Lung microvascular endothelial cell (primary cell): ENCODE measurements at regions not wholly inside any gene's neighbourhood (a gene's known extent, or its start where the extent isn't known, plus 50 kb on each side); places are given as distances from the start of the nearest gene placed in this dataset.
"Not testable (repeated sequence)": the region's sequence is repeated elsewhere in the genome, so short reads cannot be mapped to it uniquely, and the experiment has no call there.

ENCODE experiments used
- DNase-seq, 2 donors: peaks; one replicate each; pipeline versions ENCODE4 v3.0.0 to v3.0.0-alpha.2; 2010; ENCODE audit warnings: low read depth in 2 of 2

DNA sequence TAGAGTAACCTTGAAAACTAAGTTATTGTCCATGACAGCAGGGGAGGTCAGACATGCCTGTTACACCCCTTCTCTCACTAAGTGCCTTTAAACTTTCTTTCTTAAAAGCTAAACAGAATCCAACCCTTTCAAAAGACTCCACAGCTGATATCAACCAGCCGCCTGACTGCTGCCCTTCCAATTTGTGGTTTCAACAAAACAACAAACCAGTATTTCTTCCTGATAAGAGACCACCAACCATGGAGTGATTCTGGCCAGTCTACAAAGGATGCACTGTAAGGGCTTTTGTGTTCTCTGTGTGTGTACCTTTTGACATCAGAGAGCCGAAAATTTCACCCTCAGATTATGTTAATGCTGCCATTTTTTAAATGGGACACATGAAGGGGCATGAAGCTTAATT lies 1204.2 kb downstream of the ROBO2 start:
- no peak for DNase-seq

DNA sequence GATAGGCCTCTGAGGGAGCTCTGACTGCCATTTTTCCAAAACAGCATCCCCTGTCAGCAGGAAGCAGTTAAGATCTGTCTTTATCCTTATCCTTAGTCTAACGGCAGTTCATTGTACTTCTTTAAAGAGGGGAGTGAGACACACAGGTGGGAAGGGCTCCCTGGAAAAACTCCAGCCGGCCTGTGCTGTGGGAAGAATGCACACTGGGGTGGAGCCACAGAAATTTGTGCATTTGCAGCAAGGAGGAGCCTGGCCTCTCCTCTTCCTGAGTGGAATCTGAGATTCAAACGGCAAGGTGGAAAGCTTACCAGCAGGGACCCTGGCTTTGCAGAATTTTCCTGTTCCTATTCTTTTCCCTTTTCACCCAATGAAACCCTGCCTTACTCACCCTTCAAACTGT lies 1209.4 kb downstream of the ROBO2 start:
- DNase-seq, result no peak

DNA sequence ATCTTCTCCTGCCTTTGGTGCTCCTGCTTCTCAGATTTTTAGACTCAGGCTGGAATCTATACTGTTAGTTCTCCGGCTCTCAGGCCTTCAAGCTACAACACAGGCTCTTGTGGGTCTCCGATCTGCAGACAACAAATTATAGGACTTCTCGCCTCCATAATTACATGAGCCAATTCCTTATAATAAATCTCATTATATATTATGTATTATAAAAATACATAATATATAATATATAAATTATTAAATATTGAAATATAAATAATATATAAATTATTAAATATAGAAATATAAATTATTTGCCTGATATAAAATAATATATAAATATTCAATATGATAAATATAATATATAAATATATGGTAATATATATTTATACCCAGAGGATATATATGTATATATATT lies 1214.0 kb downstream of the ROBO2 start:
- no peak for DNase-seq

DNA sequence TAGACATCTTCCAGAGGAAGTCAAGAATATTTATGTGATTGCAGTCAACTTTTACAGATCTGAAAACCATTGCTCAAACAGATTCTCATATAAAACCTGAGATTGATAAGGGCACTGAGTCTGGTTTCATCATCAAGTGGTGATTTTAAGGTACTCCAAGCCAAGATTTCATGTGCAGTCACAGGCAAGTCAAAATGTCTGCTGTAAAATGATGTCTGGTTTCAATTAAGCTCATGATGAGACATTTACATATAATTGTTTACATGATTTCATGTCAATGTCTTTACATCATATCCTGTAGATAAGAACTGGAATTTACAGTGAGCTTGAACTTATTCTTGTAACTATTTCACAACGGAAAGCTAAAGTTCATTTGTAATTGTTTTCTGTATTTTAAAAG lies 1215.5 kb downstream of the ROBO2 start:
- no peak for DNase-seq

DNA sequence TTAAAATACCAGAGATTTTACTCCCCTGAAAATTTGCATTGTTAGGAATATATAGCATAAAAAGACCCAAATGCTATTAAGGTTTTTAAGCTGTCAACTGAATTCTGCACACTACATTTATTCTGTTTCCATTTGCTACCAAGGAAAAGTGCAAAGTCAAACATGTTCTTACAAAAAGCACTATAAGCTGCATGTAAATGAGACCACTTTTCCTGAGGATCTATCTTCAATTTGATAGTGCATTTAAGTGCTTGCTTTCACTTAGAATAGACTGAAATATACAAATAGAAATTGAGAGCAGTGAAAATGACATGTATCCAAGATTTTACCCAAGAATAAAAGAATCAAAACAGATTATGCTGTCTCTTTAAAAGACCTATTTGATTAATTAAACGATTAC lies 1216.2 kb downstream of the ROBO2 start:
- no peak for DNase-seq

DNA sequence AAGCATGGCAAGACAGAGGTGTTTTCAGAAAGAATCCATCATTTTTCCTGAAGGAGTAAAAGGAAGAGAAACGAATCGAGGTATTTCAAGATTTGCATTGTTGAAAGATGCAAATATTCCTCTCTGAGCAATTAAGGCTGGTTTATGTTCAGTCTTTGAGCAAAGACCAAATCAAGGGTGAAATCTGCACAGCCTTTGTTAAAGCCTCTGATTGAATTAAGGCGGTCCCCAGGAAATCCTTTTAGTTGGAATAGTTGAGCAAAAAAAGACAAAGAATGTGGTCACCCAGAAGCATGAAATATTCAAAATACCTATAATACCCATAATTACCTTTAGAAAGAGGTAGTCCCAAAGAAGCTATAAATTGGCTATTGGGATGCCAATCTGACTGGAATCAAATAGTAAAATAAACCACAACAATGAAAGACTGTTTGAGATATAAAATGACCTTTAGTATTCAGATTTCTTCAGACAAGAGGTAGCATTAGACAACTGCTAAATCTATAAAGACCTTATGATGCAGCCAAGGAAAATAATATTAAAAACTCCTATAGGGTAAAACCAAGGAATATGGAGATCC lies 1218.1 kb downstream of the ROBO2 start:
- DNase-seq, result no peak

DNA sequence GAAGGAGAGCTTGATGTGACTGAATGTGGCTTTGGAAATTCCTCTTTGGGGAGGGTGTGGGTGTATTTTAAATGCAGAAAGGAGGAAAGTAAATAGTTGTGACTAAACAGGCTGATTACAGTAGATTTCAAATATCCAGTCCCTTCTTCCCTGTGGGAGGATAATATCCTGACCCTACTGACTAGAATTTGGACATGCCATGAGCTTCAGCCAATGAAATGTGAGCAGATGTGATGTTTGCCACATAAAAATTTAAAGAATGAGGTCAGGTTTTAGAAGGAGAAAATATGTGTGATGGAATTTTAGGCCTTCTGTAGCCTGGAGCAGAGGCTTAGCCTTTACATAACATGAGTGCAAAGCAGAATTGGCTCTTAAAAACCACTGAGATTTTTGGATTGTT lies 1218.9 kb downstream of the ROBO2 start:
- no peak for DNase-seq

DNA sequence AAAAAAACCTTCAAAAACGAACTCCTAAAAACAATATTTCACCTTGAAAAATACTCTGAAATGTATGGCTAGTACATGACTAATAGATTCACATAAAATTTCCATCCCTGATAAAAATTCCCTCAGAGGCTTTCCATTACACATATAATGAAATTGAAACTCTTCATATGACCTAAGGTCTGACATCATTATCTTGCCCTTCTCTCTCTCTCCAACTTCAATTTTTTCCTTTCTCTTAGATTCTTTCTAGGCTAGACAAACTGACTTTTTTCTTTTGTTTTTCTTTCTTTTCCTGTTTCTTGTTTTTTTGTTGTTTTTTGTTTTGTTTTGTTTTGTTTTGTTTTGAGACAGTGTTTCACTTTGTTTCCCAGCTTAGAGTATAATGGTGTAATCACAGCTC lies 1220.5 kb downstream of the ROBO2 start:
- DNase-seq, result no peak

DNA sequence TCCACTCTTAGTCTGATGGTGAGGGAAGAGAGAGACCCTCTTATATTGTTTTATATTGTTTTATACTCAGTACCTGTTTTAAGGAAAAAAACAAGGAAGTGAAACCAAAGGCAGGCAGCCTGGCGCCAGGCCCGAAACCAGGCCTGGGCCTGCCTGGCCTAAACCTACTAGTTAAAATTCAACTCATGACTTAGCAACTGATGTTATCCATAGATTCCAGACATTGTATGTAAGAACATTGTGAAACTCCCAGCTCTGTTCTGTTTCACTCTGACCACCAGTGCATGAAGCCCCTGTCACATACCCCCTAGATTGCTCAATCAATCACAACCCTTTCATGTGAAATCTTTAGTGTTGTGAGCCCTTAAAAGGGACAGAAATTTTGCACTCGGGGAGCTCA lies 1226.7 kb downstream of the ROBO2 start:
- not testable (repeated sequence) for DNase-seq

DNA sequence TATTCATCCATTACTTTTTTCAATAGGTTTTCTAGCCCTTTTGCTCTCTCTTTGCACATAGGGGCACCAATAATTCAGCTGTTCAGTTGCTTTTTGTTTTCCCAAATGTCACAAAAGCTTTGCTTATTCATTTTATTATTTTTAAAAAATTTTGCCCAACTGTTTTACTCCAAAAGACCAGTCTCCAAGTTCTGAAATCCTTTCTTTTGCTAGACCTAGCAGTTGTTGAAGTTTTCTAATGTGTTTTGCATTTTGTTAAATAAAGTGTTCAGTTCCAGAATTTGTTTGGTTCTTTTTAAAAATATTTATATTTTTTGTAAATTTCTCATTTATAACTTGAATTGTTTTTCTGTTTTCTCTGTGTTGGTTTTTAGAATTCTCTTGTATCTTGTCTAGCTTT lies 1227.3 kb downstream of the ROBO2 start:
- no peak for DNase-seq

DNA sequence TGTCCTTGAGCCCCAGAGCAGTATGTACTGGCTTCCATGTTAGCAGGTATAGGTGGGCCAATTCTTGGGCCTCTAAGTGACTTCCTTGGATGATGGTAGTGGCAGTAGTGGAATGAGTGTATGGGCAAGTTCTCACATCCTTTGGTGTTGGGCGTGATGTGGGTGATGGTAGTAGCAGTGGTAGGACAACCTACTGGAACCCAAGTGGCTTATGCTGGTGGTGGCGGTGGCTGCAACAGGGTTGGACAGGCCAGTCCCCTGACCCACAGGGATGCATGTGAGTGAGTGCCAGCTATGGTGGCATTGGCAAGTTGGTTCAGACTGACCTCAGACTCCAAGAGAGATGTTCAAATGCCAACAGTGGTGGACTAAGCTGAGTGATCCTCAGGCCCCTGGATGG lies 1228.2 kb downstream of the ROBO2 start:
- no peak for DNase-seq

DNA sequence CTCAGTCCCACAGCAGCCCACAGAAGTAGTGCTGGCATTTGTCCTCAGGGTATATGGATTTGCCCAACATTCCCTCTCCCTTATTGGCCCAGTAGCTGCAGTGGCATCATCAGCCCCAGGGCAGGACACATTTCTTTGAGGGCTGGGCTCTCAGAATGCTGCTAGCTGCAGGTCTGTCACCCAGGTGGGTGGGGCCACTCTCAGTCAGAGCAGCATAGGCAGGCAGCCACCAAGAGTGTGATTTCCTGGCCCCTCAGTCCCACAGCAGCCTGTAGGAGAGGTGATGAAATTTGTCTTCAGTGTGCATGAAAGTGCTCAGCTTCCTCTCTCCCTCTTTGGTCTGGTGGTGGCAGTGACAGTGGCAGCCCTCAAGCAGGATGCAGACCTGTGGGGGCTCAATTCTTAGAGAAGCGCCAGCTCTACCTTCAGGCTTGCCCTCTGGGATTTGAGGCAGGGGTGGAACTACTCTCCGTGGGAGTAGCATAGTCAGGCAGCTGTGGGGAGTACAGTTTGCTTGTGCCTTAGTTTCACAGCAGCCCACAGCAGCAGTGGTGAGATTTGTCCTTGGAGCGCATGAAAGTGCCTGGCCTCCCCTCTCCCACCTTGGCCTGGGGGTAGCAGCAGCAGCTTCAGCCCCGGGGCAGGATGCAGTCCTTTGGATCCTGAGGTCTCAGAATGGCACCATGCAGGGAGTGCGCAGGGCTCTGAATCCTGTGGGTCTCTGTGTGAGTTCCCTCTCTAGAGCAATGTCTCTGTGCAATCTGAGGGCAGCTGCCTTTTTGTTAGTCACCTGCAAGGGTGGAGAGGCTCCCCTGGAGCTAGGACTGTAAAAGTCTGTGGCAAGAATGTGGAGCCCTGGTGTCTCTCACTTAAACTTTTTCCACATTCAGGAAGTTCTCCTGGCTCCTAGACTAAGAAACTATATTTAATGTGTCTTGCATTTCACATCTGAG lies 1229.1 kb downstream of the ROBO2 start:
- no peak for DNase-seq

DNA sequence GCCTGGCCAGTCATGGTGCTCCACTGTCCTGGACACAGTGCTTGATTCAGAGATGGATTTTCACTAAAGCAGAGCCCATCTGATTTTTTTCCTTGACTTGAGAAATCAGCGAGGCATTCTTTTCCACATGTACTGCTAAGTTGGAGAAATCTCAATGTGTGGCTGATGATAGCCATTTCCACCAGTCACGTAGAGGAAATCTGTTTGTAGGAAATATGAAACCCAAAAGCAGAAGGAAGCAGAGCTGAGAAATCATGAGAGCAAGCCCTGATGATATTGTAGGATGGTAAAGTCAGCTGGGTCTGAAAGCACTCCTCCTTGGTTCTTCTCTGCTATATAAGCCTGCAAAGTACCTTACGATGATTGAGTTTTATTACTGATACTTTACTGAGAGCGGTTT lies 1233.4 kb downstream of the ROBO2 start:
- DNase-seq, result no peak

DNA sequence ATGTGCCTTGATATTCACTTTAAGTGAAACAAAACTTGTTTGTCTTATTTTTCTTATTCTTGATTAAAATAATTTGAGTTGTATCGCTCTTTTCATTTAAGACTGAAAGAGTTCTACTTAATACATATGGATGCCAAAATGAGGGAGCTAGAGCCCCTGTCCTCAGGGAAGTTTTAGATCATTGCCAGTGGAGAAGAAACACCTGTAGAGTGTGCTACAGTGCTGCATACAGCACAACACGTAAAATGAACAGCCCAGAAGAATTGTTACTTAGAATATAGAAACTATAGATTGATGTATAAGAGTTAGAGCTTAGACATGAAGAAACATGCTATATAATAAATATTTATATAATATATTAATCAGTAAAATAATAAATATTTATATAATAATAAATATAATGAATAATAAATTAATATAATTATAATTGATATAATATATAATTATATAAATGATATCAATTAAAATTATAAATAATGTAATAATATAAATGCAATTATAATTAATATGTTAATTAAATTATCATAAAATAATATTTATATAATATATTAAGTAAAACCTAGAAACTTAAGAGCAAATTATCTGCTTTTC lies 1234.7 kb downstream of the ROBO2 start:
- no peak for DNase-seq

DNA sequence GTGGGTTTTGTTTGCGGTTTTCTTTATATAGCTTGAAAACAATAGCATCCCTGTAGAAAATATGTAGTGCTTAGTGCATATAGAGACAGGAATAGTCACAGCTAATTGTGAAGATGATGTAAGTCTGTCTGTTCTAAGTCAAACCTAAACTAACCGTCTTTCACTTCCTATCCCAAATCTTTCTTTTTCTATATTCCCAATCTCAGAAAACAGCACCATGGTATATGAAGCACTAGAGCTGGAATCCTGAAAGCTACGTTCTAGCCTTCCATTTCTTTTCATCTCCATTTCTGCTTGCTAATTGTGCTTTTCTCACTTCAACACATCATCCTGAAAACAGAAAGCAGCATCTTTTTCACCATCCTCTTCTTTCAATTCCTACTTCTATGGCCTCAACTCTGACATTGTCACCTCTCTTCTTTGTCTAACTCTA lies 1235.5 kb downstream of the ROBO2 start:
- DNase-seq, result no peak

DNA sequence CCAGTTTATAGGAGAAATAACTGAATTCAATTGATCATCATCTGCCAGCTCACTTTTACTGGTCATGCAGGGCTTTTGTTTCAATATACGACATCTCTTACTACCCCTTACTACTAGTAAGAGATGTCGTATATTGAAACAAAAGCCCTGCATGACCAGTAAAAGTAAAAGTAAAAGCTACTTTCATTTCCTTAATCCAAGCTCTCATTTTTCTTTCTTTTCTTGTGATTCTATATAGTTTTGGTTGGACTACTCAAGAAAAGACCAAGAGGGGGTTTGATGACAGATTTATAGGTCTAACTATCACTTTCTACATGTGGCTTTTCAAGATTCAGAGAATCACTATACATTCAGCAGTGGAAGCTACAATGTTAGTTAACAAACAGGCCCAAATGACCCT lies 1237.3 kb downstream of the ROBO2 start:
- no peak for DNase-seq

DNA sequence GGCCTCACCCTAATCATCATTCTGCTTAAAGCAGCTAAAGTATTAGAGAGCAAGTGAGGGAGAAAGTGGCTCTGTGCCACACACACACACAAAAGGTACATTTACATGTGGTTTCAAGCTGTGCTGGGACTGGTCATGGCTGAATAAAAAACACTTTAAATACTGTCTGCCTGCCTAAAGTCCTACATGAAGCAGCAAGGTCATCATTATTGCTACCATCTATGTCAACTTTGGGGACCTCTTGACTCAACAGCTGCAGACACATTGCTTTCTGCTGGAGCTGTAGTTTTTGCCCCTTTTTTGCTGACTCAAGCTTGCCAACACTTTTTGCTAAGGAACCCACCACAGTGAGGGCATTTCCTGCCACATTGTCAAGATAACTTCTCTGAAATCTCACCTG lies 1237.9 kb downstream of the ROBO2 start:
- DNase-seq, result no peak

DNA sequence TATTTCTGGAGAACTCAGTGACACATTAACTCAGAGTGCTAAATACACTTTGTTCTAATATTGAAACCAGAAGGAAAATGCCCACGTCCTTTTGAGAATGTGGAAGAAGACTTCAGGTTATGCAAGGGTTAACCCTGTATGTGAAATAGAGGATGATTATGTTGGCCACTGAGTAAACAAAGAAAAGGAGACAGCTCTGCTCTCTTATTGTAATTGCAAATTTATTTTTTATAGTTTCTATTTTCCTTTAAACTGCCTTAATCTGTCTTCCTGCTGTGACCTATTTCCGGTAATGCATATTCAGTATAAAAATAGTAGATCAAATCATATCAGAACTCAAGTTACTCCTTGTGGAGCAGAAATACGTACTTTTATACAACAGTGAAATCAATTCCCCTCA lies 1239.2 kb downstream of the ROBO2 start:
- DNase-seq, result no peak

DNA sequence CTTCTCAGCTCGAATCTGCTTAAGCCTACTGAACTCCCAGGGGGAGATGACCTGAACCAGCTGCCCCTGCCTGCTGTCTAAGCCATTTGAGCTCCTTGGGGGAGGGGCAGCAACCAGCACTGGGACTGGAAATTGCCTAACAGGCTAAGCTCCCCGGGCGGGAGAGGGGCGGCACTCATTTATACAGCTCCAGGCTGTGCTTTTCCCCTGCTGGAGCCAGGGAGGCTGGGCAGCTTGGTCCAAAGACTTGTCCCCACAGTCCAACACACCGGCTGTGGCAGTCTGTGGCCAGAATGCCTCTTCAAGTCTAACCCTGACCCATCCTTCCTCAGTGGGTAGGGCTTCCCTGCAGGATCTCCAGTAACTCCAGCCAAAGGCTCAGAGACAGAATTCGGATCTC lies 1241.5 kb downstream of the ROBO2 start:
- DNase-seq, result no peak

DNA sequence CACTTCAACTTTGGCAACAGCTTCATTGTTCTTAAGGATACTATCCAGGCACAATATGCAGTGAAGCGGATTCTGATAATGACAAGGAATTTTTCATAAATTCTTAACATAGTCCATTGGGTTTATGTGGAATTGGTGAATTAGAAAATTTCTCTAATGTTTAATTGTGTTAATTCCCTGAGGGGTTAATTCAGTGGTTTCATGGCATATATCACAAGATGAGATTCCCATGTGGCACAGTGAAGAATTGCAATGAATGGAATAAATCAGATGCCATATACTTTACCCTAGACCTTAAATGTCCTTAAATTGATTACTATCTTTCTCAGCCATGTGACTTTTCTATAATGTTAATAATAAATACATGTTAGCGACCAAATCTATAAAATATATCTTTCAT lies 1244.1 kb downstream of the ROBO2 start:
- DNase-seq, result no peak

DNA sequence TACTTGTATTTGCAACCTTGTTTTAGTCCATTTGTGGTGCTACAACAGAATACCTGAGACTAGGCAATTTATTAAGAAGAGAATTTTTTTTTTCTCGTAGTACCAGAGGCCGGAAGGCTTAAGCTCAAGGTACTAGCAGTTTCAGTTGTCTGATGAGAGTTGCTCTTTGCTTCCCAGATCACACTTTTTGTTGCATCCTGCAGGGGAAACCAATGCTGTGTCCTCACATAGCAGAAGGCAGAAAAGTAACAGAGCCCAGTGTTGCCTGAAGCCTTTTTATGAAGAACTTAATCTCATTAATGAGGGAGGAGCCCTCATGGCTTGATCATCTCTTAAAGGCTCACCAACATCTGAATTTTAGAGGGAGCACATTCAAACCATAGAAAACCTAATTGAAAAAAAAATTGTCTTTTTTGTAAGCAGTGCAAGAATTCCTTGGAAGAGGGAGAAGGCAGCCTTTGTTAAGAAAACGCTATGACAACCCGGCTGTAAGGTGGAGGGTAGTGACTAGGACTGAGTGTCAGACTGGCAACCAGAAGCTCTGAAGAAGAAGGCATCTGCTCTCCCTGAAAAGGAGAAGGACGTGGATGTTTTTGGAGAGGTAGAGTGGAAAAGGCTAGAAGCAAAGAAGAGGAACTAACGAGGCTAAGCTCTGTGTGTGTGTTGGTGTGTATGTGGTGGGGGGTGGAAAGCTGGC lies 1245.3 kb downstream of the ROBO2 start:
- no peak for DNase-seq

DNA sequence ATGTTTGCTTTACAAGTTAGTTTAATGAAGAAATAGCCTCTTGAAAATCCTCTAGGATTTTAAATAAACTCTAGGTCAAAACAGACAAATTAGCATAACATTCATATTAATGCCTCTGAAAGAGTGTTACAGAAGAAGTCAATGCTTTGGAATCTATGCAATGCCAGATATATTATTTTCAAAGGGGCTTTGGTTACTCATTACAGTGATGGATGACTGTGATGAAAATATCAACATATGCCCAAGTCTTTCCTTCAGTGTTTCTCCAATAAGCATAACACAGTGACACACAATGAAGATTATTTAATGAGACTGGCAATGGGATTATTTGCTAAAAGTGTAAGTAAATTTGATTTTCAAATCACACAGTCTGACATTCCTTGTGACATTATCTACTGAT lies 1247.2 kb downstream of the ROBO2 start:
- DNase-seq, result no peak
